ENCODE measurements at regions not wholly inside any gene's neighbourhood (a gene's known extent, or its start where the extent isn't known, plus 50 kb on each side); places are given as distances from the start of the nearest gene placed in this dataset.

DNA sequence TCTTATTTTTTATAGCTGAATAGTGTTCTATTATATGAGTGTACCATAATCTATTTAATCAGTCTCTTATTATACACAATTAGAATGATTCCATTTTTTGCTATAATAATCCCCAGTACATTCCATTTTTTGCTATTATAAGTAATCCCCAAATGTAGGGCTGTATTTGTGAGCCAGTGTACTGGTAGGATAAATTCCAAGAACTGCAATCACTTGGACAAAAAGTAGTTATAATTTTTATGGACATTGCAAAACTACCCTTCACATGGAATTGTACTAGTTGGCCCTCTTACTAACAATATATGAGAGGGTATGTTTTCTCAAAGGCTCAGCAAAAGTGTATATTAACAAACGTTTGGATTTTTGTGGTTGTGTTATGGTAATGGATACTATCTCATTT is 481.7 kb upstream of the CLINT1 start:
- no peak for DNase-seq

DNA sequence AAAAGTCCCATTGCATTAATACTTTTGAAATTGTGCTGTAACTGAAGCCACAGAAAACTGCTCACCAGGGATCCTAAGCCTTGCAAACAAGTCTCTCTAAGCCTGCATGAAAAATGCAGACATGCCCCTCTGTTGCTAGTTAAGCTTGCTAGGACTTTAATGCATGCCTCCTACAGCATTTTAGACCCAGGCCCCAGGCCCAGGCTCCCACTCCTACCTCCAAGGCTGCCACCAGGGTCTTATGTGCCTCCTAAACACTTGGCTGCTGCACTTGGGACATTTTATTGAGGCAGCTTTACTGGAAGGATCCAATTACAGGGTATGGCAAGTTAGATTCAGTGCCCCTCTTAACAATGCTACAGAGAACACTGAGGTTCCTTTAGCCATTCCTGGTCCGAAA is 467.3 kb upstream of the CLINT1 start:
- DNase-seq: no peak

DNA sequence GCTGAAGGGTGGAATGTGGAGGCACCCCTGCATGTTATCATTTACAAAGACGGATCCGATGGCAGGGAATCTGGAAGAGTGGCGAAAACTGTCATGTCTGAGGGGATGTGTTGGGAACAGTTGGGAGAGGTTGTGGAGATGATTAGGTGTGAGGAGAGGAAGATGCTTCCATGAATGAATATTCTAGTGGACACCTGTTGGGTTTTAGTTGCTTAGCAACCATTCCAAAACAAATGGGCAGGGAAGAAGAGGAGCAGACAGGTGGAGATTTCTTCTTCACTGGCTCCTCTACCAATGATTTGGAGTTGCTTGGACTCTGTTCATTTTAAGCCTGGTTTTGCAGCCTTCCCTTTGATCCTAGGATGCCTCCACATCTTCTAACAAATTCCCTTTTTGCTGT is 465.3 kb upstream of the CLINT1 start:
- no peak for DNase-seq

GRCh38 chr5:158322620-158323019 is 463.7 kb upstream of the CLINT1 start:
- no peak for DNase-seq

DNA sequence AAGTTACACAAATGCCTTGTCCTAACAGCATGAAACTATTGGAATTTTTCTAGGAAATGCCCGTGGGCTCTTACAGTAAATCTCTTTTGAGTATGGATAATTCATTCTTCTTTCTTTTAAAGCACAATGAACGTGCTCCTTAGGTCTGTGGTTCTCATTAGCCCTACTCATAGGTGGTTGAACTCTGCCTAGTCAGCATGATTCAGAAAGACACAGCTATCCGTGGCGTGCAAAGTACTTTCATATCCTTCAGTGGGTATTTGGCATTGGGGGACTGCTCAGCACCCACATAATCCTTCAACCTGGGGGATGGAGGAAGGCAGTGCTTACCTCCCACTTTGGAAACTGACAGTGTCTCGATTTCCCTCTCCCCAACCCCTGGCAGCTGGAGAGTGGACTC is 462.0 kb upstream of the CLINT1 start:
- DNase-seq: no peak

- no peak for DNase-seq
Observed at GRCh38 chr5:158320178-158320674, 461.3 kb upstream of the CLINT1 start.

DNA sequence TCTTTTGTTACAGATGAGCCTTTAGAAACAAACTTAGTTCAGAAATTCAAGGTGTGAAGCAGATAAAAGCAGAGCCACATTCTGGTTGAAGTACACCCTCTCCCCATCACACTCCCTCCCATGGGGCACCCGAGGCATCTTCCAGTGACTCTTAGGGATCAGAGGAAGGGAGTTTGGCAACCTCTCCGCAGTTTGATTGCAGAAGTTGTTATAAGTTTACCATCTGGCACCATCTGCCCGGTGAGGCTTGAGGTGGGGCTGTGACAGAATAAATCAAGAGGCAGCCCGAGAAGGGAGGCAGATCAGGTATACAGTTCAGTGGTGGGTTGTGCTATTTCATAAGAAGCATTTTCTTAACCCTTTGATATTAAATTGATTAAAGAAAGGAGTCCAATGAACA is 458.6 kb upstream of the CLINT1 start:
- DNase-seq: no peak

DNA sequence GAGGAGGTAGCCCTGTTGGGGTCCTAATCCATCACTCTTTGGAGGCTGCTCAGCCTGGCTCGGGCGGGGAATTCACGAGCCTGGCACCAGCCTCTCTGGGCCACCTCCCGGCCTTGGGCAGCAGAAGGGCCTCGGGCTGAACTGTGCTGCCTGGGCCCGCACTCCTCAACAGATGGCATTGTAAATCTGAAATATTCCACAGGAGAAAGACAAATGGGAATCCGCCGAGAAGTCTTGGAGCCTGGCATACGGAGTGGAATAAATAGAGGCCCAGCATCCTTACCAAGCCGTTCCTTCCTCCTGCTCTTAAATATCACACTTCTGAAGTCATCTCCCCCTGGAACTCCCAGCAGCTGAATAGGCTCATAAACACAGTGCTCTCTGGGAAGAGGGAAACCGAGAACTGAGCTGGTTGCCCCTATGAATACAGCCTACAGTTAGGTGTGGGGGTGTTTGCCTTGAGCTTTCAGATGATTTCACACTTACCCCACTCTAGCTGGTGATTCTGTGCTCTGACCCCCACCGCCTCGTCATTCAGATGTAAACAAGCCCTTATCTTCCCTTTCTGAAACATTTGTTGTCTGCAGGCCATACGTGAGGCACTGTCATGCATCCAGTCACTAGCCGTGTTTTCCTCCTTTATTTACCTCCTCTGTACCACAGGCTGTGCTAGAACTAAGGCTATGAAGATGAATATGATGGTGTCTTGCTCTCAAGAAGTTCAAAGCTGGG is 455.0 kb upstream of the CLINT1 start:
- no peak for DNase-seq

DNA sequence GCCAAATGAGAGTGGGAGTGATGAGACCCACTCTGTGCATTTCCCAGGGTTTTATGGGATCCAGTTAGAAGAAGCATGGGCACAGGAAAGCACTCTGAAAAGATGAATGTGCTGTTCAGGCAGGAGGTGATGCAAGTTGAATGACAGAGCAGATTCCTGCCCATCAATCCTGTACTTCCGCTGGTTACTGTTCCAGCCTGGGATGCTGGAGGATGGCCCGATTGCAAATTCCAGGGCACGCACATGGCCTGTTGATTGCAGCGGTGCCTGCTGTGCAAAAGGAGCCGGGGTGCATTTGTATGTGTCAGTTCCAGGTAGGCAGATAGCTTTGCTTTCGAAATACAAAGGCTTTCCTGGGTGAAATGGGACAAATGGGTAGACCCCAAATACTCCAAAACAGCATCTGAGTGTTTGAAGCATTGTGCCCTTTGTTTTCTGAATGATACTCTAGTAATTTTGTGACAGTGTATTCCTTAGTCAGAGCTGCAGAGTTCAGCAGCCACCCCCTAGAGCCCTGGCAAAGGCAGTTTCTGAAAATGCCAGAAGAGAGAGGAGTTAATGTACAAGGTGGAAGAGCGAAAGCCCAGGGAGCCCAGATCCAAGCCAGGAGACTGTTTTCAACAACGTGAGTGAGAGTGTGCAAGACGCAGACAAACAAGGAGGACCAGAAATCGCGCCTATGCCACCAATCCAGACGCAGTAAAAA is 454.2 kb upstream of the CLINT1 start:
- DNase-seq: no peak

- DNase-seq: no peak
Observed at GRCh38 chr5:158309088-158309807, 450.3 kb upstream of the CLINT1 start.

DNA sequence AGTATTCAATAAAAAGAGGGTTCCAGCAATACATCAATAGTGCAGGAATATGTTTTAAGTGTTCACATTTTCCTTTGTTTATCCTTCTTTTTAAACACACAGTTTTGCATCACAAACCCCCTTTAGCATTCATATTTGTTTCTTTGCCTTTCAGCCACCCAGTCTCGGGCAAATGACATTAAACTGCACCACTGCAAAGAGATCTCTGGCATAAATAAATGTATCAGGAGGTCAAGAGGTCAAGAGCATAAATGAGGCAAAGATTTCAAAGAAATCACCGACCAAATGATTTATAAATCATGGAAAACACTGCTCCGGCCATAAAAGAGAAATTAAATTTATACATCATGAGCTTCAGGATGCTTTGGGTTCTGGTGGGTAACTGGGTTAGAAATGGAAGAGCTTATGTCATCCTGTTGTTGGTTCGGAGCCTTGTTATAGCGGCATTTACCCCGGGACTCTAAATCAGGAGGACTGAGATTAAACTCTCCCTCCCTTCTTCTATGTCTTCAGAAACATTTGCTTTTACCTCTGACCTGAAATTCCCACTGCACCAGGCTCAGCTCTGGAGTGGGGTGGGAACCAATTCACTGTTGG is 449.6 kb upstream of the CLINT1 start:
- DNase-seq: no peak

GRCh38 chr5:158305861-158306260 is 446.9 kb upstream of the CLINT1 start:
- no peak for DNase-seq

GRCh38 chr5:158304607-158305006 is 445.7 kb upstream of the CLINT1 start:
- DNase-seq: no peak

GRCh38 chr5:158303883-158304282 is 444.9 kb upstream of the CLINT1 start:
- no peak for DNase-seq

DNA sequence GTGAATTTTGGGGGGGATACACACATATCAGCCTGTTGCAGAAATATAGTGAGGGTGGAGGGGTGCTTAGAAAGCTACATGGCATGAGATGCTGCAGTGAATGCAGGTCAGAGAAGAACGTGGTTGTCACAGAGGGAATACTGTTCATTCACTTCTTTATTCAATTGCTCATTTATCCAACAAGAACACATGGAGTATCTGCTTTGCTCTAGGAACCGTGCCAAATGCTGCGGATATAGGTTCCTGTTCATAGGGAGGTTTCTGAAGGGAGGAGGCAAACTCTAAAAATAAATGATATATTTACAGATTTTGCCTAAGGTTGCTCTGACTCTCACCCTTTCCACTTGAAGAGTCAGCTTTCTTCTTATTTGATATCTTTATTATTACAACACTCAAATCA is 444.3 kb upstream of the CLINT1 start:
- no peak for DNase-seq

DNA sequence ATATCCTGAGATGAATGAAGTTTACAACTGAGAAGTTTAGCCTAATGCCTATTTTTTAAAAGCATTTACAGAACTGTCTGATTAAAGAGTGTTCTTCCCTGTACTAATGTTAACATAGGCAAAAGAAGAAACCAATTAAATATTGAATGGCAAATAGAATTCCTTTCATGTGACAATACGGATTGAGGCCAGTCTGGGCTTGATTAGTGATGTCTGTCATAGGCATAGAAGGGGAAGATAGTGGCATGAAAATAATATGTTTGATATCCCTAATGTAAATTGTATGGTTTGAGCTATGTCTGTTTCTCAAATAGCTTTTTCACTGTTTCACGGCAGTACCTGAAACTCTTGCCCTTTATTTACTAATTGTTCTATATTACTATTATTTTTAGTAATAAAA is 443.1 kb upstream of the CLINT1 start:
- DNase-seq: no peak

GRCh38 chr5:158301186-158301585 is 442.2 kb upstream of the CLINT1 start:
- DNase-seq: no peak

DNA sequence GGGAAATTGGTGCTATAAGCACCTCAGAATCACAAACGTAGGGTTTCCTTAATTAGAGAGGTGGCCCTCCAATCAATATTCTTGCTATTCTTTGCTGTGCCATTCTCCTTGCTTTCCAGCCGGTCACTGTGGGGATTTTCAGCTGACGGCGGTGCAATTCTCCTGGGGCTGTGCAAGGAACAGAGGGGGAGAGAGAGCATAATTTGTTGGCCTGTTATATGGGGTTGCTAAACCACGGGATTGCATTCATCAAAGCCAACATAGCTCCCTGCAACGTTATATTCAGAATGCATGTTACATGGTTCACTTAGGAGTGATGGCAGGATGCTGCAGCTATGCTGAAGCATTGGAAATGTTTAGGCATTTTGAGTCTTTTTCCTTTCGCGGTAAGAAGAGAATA is 441.3 kb upstream of the CLINT1 start:
- no peak for DNase-seq

- DNase-seq: no peak
Observed at GRCh38 chr5:158297002-158297527, 438.1 kb upstream of the CLINT1 start.

- no peak for DNase-seq
Observed at GRCh38 chr5:158294701-158295100, 435.8 kb upstream of the CLINT1 start.

DNA sequence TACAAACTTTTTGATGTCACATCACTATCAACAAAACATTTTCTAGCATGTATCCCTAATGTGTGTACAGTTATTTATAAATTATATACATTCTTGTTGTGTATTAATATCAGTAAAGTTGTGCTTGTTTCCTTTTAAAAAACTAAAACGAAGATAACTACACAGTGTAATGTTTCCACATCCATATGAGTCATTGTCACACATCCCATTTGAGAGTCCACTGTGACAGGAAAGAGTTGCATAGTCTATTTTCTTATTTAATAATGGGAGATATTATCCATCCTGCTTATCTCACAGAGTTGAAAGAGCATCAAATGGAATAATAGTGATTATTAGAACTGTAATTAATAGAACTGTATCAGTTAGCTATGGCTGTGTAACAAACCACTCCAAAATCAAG is 434.0 kb upstream of the CLINT1 start:
- DNase-seq: no peak

- DNase-seq: no peak
Observed at GRCh38 chr5:158289967-158290366, 431.0 kb upstream of the CLINT1 start.

GRCh38 chr5:158288272-158288657 is 429.3 kb upstream of the CLINT1 start:
- no peak for DNase-seq

Data from activated CD4-positive, alpha-beta T cell treated with anti-CD3 and anti-CD28 coated beads, Interleukin-2, Interleukin-6, amounts not matched to agents 100 ng/mL and 50 ng/mL, durations not matched to agents 16 hours and 8 hours (primary cell).